Testis (tissue), 2 donors: ENCODE measurements at regions not wholly inside any gene's neighbourhood (a gene's known extent, or its start where the extent isn't known, plus 50 kb on each side); places are given as distances from the start of the nearest gene placed in this dataset.

Experiments used
- POLR2A ChIP-seq: fragments of 450-650 bp; IDR thresholded peaks from one replicate; pipeline ENCODE4 v1.6.1; 2017; ENCODE audit warnings: antibody characterized with exemption, mild to moderate bottlenecking, moderate library complexity
- TF ChIP-seq, protein P1 (sequence below), 3 experiments: fragments of 450-650 bp in 2 of 3; fragments of 200-600 bp in 1 of 3; sonication (generic) in 1 of 3; IDR thresholded peaks; one replicate each; pipeline ENCODE4 v1.5.1; 2016 to 2019; ENCODE audit warnings: antibody characterized with exemption in 3 of 3, mild to moderate bottlenecking in 2 of 3, moderate library complexity in 1 of 3

DNA sequence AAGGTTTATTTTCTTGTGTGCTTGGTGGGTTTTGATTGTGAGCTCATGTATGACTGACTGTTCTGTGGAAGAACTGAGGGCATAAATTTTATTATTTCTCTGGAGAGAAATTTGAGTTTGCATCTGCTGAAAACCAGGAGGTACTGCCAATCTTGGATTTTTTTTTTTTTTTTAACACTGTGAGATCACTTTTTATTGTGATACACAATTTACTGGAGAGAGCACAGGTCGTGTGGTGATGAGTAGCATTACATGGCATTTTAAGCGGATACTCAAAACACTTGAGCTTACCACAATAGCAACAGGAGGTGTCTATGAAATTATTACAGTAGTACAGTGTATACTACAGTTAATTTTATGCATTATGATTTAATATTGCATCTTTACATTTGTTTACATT is 237.4 kb downstream of the MFSD1 start:
- no peak for TF ChIP-seq POLR2A
- TF ChIP-seq, protein P1, sequence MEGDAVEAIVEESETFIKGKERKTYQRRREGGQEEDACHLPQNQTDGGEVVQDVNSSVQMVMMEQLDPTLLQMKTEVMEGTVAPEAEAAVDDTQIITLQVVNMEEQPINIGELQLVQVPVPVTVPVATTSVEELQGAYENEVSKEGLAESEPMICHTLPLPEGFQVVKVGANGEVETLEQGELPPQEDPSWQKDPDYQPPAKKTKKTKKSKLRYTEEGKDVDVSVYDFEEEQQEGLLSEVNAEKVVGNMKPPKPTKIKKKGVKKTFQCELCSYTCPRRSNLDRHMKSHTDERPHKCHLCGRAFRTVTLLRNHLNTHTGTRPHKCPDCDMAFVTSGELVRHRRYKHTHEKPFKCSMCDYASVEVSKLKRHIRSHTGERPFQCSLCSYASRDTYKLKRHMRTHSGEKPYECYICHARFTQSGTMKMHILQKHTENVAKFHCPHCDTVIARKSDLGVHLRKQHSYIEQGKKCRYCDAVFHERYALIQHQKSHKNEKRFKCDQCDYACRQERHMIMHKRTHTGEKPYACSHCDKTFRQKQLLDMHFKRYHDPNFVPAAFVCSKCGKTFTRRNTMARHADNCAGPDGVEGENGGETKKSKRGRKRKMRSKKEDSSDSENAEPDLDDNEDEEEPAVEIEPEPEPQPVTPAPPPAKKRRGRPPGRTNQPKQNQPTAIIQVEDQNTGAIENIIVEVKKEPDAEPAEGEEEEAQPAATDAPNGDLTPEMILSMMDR (IDR thresholded peaks at IDR 0.05) = no peak
